GM21529 (cell line): ENCODE measurements at regions not wholly inside any gene's neighbourhood (a gene's known extent, or its start where the extent isn't known, plus 50 kb on each side); places are given as distances from the start of the nearest gene placed in this dataset.
"Not testable (repeated sequence)": the region's sequence is repeated elsewhere in the genome, so short reads cannot be mapped to it uniquely, and the experiment has no call there.

ENCODE experiments used
- ATAC-seq: cut with Tn5 transposase; IDR thresholded peaks from one replicate; pipeline ENCODE4 v1.9.1; 2021; ENCODE audit not compliant: unreplicated experiment

DNA sequence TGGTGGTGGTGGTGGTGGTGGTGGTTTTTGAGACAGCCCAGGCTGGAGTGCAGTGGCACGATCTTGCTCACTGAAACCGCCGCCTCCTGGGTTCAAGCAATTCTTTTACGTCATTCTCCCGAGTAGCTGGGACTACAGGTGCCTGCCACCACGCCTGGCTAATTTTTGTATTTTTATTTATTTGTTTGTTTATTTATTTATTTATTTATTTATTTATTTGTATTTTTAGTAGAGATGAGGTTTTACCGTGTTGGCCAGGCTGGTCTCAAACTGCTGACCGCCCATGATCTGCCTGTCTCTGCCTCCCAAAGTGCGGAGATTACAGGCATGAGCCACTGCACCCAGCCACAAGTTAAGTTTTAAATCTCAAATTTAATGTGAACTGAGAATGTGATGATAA is 126.5 kb downstream of the PCDH18 start:
- ATAC-seq: not testable (repeated sequence)

DNA sequence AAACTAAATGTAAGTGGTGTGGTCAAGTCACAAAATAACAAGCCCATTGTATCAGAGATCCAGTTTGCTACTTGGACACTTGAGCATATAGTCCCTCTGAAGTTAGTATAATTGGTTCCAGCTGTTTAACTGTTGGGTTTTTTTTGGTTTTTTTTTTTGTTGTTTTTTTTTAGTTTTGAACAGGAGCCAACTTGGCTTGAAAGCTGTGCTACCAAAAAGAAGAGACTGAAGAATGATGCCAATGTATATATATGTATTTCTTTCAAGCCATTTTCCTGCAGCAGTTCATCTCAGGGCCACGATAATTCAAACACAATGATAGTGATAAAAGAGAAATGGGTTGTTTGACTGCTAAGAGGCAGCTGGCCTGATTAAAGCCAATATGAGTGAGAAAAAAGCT is 138.3 kb downstream of the PCDH18 start:
- ATAC-seq: no peak

DNA sequence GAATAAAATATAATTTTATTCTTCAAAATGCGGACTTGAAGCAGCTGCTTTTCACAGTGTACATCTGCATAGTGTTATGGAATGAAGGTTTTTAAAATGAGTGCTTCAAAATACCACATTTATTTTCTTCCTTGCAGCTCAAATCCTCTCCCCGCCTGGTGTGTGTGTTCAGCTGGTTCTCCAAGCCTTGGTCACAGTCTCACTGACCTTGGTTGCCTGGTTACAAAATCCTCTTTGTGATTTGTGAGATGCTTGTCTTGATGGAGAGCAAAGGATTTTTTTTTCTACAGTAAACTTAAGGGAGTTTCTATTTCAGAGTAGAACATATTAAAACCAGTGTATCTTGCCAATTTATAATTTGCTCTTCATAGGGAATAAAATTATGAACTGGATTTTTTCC is 139.2 kb downstream of the PCDH18 start:
- ATAC-seq: no peak

DNA sequence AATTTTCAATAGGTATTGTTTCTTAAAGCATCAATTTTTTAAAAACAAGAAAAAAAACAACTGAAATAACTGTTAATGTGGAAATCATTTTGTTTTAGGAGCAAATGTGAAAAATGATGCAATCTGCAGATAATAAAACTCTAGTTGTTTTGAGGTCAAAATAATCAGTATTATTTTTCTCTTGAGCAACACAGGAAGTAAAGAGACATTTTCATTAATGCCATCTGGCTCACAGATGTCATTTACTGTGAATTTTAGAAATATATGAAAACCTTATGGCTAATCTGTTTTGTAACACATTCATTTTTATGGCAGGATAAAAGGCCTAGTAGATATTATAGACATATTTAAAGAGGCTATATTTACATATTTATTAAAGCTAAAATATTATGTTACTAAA is 141.6 kb downstream of the PCDH18 start:
- ATAC-seq: no peak

DNA sequence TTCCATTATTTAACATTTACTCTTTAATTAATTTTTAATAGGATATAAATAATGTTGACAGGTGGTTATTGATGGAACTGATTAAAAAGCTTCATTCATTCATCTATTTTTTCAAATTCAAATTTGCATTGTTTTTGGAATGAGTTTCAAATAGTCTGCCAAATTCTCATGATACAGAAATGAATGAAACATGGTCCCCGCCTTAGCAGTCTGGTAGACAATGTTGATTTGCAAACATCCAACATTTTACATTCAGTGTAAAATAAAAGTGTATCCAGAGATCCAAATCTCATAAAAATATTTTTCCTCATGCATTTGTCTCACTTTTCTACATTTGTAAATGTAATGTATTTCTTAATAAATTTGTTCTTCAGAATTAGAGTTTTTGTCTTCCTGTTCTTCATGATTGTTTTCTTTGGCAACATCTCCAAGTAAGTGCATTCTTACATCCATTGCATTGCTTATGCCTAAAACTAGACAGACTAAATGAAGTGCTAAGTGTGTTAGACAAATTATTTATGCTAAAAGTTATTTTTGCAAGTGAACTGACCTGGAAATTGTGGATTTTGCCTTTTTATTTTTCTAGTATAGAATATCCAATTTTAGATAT is 142.3 kb downstream of the PCDH18 start:
- no peak for ATAC-seq

DNA sequence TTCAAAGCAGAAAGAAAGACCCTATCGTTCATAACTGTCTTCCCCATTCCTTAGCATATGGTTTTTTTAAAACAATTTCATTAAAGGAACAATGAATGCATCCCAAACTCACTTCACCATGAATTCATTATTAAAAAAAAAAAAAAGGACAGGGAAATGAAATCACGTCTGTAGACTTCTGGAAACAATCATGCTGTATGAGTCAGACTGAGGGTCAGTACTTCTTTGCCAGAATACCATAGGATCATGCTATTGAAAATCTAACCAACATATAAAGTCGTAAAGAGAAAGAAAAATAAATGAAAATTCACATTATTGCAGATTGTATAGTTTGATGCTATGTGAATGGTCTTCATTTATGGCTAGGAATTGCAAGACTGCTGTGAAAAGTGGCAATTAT is 144.4 kb downstream of the PCDH18 start:
- ATAC-seq: no peak

DNA sequence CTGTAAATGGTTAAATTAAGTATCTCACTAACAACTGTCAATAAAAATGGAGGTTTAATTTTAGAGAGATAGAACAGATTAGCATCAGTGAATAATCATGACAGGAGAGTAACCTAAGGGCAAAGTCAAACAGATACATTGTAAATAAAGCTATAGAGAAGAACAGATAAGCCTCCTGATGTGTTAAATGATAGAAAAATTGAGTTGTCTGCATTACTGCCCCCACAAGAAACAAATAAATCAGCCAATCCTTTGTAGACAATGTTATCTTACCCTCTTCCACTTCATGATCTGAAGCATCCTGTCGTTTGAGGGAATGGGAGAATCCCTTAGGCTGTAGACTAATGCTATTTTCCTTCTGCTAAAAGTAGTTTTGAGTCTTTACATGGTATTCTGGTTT is 147.8 kb downstream of the PCDH18 start:
- ATAC-seq: no peak

DNA sequence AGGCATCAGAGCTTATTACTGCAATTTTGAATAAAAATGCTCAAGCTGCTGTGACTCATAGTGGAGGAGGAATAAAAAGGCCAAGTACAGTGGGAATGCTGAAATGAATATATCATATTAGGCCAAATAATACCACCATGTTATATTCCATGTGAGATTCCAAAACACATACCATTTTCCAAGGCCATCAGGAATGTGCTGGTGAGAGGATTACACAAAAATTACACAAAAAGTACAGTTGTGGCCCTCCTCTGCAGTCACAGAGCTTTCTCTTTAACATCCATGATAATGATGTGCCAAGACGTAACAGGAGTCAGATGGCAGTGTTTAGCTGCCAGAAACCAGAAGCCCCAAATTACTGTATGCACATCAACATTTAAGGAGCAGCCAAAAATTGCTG is 153.5 kb downstream of the PCDH18 start:
- ATAC-seq: no peak

DNA sequence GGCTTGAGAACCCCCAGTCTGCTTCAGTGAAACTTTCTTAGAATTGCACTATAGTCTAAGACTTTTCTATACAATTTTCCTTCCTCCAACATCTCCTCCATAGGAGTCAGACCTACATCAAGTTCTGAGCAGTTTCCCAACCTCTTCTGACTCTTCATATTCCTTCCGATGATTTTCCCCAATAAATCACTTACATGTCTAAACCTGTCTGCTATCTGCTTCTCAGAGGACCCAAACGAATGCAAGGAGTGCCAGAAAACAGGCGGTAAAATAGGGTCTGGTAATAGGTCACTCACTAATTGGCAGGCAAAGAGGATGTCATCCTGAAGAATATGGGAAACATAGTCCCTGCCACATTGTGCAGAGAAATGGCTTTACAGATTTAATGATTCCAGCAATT is 153.9 kb downstream of the PCDH18 start:
- ATAC-seq: no peak

DNA sequence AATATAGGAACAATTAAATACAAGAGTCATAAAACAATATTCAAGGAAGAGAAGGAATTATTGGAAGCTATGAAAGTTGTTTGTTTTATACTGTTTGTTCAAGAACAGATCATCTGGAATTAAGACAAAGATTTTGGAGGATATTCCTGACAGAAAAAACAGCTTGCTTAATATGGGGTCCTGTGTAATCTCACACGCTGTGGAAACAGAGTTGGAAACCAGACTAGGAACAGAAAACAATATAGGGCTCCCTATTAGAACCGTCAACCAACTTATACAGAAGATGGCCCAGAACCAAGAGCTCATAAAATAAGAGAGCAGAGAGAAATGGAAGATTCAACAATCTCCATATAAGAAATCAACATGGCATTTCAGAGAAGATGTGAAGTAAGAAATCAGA is 156.0 kb downstream of the PCDH18 start:
- ATAC-seq: no peak

DNA sequence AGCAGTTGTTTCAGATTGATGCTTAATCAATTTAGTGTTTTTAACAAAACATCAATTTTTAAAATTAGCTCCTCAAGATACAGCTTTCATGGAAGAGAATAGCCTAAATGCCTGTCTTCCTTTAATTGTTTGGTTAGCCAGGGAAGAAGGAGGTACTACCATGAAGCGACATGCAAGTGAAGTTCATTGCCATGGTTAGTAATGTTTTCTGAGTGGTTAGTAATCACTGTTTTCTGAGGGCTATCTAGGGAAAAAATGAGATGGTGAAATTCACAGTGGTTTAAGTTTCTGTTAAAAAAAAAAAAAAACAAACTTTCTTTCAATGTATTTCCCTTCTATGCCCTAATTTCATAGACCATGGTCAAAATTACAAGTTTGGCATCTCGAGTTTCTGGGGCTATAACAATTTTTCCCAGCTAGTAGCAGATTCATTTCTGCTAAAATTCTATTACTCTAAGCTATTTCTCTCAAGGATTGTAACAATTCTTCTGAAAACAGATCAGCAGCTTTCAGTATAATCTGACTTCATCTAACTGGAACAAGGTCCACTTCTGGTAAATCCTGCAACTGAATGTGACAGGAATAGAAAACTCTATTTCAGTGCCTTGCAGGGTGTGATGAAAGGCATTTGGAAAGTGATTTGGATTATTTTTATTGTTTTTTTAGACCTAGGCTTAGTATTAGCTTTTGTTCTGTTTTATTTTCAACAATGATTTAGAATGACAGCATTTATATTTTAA is 157.0 kb downstream of the PCDH18 start:
- no peak for ATAC-seq

DNA sequence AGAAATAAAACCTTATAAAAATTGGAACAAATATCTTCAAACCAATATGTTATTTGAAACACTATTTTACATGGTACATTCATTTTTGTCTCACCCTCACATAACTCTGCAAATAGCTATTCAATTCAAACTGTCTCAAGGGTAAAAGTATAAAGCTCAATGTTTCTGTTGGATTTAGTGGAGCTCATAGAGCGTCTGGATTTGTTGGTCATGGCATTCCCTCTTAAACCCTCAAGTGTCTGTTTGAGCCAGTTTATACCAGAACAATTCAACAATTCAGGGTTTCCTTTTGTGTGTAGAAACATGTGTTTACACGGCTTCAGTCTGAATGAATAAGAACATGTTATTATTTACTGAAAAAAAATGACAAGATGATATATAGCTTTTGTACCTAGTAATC is 161.6 kb downstream of the PCDH18 start:
- ATAC-seq: no peak

DNA sequence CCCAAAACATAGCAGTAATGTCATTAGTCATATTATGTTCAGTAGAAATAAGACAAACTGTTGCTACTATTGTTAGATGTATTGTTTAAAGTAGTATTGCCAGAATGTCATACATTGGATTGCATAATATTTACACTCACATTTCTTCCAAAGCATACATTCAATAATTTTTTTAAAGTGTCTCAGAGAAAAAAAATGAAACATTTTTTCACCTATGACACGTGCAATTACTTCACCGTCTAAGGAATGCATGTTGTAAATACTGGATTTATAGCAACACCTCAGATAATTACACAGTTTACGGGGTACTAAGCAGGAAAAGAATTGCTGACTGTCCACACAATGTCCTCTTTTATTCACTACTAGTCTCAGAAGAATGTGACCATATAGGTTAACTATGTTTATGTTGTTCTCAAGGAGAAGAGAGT is 162.1 kb downstream of the PCDH18 start:
- ATAC-seq: no peak

DNA sequence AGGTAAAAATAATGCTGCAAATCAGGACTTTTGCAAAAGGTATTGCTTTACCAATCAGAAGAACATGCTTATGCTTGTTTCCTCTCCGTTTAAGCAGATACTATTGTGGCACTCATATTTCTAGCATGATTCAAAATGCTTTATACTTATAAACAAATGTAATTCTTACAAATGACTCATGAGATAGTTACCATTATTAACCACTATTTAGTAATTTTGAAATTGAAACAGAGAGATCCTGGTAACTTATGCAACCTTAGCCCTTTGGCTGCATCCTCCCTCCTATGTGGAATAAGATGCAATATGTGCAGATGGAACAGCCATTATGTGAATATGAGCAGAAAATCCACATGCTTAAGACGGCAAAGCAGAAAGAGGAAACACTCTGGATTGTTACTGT is 164.7 kb downstream of the PCDH18 start:
- ATAC-seq: no peak

DNA sequence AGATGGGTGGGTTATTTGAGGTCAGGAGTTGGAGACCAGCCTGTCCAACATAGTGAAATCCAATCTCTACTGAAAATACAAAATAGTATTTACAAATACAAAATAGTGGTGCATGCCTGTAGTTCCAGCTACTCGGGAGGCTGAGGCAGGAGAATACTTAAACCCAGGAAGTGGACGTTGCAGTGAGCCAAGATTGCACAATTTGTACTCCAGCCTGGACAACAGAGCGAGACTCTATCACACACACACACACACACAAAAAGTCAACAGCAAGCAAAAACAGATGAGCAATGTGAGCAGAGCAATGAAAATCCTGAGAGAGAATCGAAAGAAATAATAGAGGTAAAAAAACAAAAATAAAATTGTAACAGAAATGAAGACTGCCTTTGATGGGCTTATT is 168.8 kb downstream of the PCDH18 start:
- ATAC-seq: no peak

DNA sequence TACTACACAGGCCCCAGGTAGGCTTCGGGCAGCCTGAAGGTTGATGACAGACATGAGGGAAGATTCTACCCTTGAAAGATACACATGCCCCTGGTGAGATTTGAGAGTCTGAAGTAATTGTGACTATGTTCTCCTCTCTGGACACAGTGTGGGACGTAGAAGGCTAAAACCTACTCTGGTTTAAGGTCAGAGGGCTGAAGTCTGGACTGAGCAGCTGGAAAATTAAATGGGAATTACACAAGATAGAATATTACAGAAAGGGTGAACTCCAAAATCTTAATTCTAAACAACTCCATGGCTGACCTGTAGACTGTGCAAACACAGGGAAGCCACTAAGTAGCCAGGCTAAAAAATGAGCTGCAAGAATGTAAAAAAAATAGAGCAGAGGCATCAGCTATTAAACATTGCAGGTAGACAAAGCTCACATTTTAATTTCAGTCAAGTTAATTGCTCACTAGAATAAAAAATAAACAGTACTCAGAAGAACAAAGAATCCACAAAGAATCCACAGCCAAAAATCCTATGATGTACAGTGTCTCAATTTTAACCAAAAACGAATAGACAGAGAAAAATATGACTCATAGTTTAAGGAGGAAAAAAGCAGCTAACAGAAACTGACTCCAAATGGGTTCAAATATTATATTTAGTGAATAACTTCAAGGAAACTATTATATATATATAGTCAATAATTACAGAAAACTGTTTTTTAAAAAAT is 170.4 kb downstream of the PCDH18 start:
- ATAC-seq: no peak

DNA sequence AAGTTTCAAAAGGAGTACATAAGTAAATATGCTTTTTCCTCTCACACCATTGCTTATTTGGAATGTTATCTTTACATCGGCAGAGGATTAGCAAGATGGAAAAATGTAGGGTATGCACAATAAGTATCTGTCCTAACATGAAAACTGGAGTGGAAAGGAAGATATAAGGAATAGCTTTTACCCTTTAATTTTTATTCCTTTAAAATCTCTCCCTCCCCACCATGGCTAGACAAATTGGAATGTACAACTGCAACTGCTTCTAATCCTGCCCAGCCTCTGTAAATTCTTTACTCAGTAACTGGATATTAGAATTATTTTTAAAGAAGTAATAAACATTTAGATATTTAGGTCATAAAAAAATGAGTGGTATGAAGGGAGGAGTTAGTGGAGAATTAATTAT is 171.5 kb downstream of the PCDH18 start:
- ATAC-seq: no peak

DNA sequence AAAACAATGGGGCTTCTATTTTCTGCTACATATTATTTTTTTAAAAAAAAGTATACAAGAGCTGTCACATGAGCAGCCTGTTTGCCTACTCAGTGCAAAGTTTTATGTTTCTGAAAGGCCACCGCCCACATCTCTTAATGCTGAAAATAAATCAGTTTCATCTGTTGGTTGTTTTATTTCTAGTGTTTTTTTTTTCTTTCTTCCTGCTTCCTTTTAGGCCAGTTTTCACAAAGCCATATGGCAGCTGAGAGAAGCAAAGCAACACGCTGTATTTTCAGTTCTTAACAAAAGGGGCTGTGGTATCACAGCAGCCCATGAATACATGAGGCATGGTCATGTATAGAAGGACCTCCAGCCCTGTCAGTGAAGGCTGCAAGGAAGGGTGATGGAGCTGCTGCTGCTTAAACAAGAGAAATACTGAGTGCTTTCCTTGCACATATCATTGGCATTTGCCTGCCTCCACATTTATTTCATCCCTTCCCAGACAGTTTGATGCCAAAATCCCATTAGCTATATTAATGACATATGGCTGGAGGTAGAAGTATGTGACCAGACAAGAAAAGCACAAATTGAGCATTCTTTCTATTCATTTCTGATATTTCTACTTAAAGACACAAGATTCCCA is 172.5 kb downstream of the PCDH18 start:
- ATAC-seq: no peak

DNA sequence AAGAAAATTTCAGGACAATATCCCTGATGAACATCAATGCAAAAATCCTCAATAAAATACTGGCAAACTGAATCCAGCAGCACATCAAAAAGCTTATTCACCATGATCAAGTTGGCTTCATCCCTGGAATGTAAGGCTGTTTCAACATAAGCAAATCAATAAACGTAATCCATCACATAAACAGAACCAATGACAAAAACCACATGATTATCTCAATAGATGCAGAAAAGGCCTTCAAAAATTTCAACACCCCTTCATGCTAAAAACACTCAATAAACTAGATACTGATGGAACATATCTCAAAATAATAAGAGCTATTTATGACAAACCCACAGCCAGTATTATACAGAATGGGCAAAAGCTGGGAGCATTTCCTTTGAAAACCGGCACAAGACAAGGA is 177.7 kb downstream of the PCDH18 start:
- not testable (repeated sequence) for ATAC-seq

DNA sequence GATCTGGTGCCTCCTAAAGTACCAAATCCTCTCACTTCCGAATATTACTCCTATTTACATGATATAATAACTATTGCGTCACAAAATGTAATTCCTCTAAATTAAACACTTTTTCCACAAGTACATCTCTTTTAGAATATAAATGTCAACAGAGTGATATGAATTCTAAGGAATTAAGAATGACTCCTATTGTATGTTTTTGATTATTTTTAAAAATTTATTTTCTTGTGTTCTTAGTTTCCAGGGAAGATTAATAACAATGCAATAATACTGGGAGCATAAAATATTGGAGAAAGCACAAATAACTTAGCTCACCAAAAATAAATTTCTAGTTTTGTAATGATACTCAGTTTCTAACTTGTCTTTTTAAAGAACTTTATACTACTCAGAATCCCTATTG is 184.9 kb downstream of the PCDH18 start:
- no peak for ATAC-seq

DNA sequence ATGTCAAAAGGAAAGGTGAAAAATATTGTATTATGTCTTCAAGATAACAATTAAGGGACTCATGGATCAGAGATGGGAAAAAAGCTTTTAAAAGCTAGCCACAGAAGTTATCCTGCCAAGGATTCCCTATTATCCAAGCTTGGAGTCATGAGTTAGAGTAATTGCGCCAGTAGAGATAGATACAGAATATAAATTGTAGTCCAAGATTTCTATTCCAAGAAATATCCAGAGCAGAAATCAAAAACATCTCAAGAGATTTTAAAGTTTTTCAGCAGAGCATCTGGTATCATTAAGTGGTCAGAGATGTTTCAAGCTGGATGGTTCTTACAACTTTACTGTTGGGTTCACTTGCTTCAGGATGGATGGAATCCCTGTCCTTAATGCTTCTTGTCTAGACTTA is 186.7 kb downstream of the PCDH18 start:
- no peak for ATAC-seq

DNA sequence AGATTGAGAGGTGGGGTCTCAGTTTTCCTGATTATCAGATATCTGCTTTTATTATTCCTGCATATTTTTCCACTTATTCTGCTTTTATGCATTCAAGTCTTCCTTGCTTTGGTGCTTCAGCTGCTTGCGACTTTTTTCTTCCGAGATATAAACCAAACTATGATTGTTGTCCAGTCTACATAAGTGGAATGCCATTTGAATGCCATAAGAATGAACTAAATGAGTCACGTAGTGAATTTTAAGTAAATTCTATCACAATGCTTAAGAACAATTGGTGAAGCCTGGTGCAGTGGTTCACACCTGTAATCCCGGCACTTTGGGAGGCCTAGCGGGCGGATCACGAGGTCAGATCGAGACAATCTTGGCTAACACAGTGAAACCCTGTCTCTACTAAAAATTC is 189.1 kb downstream of the PCDH18 start:
- no peak for ATAC-seq
